DND-41 (cell line): ENCODE measurements at regions not wholly inside any gene's neighbourhood (a gene's known extent, or its start where the extent isn't known, plus 50 kb on each side); places are given as distances from the start of the nearest gene placed in this dataset.

ENCODE experiments used
- CTCF ChIP-seq: IDR thresholded peaks from 2 replicates; pipeline ENCODE4 v1.5.1; 2012; ENCODE audit warnings: borderline replicate concordance, low read length, moderate library complexity, mild to moderate bottlenecking; ENCODE audit not compliant: poor library complexity, severe bottlenecking; ENCODE audit errors: extremely low read depth
- EZH2 ChIP-seq: IDR thresholded peaks from 3 replicates; pipeline ENCODE4 v1.6.1; 2012; ENCODE audit warnings: borderline replicate concordance, low read depth, mild to moderate bottlenecking, moderate library complexity, low read length, inconsistent platforms; ENCODE audit not compliant: severe bottlenecking

GRCh38 chr6:5837323-5837722 is 169.4 kb downstream of the NRN1 start:
- no peak for TF ChIP-seq CTCF
- TF ChIP-seq EZH2: no peak
